ENCODE measurements at regions not wholly inside any gene's neighbourhood (a gene's known extent, or its start where the extent isn't known, plus 50 kb on each side); places are given as distances from the start of the nearest gene placed in this dataset.
A peak's percentile ranks its signal among the peaks of the same experiment; 100 is the strongest.

DNA sequence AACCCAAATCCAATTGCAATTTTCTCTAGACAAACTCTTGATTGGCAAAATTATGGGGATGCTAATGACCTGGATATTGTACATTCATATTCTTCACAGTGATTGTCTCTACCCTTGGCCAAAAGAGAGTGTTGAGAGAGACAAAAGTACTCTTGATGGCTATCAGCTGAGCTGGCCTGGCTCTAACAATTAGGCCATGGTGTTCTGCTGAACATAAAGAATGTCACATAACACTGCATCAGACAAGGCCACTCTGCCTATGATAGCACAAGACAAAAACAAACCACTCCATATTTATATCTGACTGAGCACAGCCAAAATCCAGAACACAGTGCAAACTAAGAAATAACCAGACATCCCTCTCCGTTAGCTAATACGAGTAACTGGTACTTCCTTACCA is 101.7 kb downstream of the ADAMTS1 start:
- TF ChIP-seq, protein P1, sequence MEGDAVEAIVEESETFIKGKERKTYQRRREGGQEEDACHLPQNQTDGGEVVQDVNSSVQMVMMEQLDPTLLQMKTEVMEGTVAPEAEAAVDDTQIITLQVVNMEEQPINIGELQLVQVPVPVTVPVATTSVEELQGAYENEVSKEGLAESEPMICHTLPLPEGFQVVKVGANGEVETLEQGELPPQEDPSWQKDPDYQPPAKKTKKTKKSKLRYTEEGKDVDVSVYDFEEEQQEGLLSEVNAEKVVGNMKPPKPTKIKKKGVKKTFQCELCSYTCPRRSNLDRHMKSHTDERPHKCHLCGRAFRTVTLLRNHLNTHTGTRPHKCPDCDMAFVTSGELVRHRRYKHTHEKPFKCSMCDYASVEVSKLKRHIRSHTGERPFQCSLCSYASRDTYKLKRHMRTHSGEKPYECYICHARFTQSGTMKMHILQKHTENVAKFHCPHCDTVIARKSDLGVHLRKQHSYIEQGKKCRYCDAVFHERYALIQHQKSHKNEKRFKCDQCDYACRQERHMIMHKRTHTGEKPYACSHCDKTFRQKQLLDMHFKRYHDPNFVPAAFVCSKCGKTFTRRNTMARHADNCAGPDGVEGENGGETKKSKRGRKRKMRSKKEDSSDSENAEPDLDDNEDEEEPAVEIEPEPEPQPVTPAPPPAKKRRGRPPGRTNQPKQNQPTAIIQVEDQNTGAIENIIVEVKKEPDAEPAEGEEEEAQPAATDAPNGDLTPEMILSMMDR (IDR thresholded peaks at IDR 0.05) = no peak
- no peak for TF ChIP-seq POLR2A (IDR thresholded peaks at IDR 0.05)
- TF ChIP-seq POLR2AphosphoS5 (IDR thresholded peaks at IDR 0.05) = no peak
- DNase-seq (ENCODE audit: low spot score in 2 of 2) = no peak
- H3K27me3 ChIP-seq = no peaks in the 10 kb centered on the region
- H3K36me3 ChIP-seq = no peaks in the 10 kb centered on the region
- intact Hi-C loops (cut with DNase I; ENCODE audit: low total_unique reads) = no loop called here
- no peak overlapping the region for H3K4me3 ChIP-seq
- no peaks in the 10 kb centered on the region for H3K9me3 ChIP-seq
- H3K27ac ChIP-seq = no peak overlapping the region
- H3K4me1 ChIP-seq = no peaks in the 10 kb centered on the region

DNA sequence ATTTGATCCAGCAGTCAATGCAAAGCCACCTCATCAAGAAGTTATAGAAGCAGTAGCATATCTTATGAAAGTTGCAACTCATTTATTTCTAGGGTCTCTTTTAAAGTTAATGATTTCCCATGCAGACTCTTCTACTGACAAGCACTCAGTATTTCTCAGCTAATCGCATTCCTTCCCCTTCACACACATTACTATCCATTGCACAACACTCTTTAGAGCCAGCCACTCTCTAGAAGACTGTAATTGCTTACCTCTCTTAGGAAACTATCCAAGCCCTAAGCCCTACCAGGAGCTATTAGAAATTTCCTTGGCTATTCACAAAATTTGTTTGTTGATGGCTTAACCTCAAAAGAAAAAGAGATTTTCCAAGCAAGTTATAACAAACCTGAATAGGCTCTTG is 106.0 kb downstream of the ADAMTS1 start:
- Histone ChIP-seq H3K27me3 (no peaks in the 10 kb centered on the region), H3K4me1 (no peaks in the 10 kb centered on the region), H3K27ac (no peak overlapping the region), H3K4me3 (no peak overlapping the region), H3K36me3 (no peaks in the 10 kb centered on the region), H3K9me3 (no peaks in the 10 kb centered on the region)
- no peak for DNase-seq (ENCODE audit: low spot score in 2 of 2)
- TF ChIP-seq, protein P1 (IDR thresholded peaks at IDR 0.05) = no peak
- intact Hi-C loops (cut with DNase I; ENCODE audit: low total_unique reads) = no loop called here

DNA sequence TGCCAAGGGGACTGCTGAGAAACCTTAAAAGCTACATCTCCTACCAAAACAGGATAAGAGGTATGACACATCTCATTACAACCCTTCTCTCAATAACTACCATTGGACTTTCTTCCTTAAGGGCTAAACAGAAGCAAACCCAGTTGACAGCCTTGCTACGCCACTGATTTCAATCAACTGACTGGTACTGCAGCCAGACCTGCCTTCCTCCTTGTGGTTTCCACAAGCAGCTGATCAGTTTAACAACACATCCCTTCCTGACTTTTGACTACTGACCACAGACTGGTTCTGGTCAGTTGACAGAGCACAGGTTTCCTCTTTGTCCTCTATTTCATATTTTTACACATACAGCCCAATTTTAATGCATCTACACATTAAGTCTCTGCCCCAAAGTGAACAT is 108.8 kb downstream of the ADAMTS1 start:
- intact Hi-C loops (cut with DNase I; ENCODE audit: low total_unique reads) = no loop called here
- Histone ChIP-seq H3K27me3 (no peaks in the 10 kb centered on the region), H3K36me3 (no peaks in the 10 kb centered on the region), H3K4me3 (no peak overlapping the region), H3K9me3 (no peaks in the 10 kb centered on the region), H3K27ac (no peak overlapping the region), H3K4me1 (no peaks in the 10 kb centered on the region)
- DNase-seq (ENCODE audit: low spot score in 2 of 2) = no peak
- TF ChIP-seq POLR2AphosphoS5 (IDR thresholded peaks at IDR 0.05) = no peak
- TF ChIP-seq POLR2A (IDR thresholded peaks at IDR 0.05) = no peak
- TF ChIP-seq, protein P1 (IDR thresholded peaks at IDR 0.05) = no peak

DNA sequence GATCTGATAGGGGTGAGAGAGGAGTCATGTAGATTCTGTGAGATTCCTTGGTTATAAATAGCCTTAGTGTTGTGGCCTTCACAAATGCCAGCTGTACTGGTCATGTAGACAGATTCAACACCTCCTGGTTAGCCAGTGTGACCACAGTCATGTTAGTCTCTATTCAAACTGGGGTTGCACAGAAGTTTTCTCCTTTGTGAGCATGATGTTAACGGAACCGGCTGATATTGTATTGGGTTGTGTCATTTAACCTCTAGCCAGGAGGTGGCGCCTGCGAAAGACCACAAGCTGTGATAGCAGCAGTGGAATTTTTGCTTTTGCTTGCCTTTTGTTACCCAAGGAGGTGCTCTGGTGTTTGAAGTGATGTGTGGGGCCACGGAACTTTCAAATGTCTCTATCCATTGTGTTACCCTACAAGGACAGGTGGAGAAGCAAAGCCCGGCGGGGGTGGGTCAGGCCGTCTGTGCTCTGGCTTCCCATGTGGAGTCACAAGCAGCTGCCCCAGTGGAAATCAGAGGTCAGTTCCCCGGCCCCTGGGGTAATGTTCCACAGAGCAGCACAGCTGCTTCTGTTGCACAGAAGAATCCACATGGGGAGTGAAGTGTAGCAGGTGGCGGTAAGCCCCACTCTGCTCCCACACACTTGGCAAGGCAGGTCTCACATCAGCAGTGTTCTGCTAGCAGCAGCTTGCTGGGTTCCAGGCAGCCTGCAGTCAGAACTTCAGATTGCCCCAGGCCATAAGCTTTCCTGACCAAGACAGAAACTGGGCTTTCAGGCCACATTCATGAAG is 112.6 kb downstream of the ADAMTS1 start:
- TF ChIP-seq POLR2A (IDR thresholded peaks at IDR 0.05) (no peak), POLR2AphosphoS5 (IDR thresholded peaks at IDR 0.05) (no peak)
- TF ChIP-seq, protein P1 (IDR thresholded peaks at IDR 0.05) = peak in 2 of 3 donors; percentile 29 to 66
- Histone ChIP-seq H3K4me1 (no peaks in the 10 kb centered on the region), H3K4me3 (peak overlapping the region in 1 of 3 donors; percentile 46), H3K9me3 (no peaks in the 10 kb centered on the region), H3K36me3 (no peaks in the 10 kb centered on the region), H3K27me3 (no peaks in the 10 kb centered on the region), H3K27ac (no peak overlapping the region)
- no peak for DNase-seq (ENCODE audit: low spot score in 2 of 2)
- intact Hi-C loops (cut with DNase I; ENCODE audit: low total_unique reads) = no loop called here

DNA sequence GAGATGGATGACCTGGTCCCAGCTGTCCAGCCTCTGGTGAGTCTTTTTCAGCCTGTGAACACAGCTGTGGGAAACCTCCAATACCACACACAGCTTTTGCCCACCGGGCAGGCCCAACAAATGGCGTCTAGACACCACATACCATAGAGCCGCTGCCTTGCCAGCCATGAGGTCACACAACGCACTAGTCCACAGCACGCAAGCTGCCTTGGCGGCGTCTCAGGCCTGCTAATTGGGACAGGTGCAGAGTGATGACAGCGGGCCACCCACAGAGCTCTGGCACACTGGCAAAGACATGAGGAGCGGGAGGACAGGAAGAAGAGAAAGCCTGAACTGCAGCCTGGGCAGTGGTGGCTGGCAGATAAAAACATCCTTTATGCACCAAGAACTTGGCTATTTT is 125.5 kb downstream of the ADAMTS1 start:
- DNase-seq (ENCODE audit: low spot score in 2 of 2) = no peak
- intact Hi-C loops (cut with DNase I; ENCODE audit: low total_unique reads) = no loop called here

More for the DNA sequence above, 125.5 kb downstream of the ADAMTS1 start:
- TF ChIP-seq POLR2A (IDR thresholded peaks at IDR 0.05) = no peak
- TF ChIP-seq, protein P1 (IDR thresholded peaks at IDR 0.05) = no peak
- no peak for TF ChIP-seq POLR2AphosphoS5 (IDR thresholded peaks at IDR 0.05)
- no peaks in the 10 kb centered on the region for H3K27me3 ChIP-seq
- H3K27ac ChIP-seq = no peak overlapping the region
- no peaks in the 10 kb centered on the region for H3K4me1 ChIP-seq
- no peaks in the 10 kb centered on the region for H3K9me3 ChIP-seq
- no peak overlapping the region for H3K4me3 ChIP-seq
- no peaks in the 10 kb centered on the region for H3K36me3 ChIP-seq
